ENCODE measurements at regions not wholly inside any gene's neighbourhood (a gene's known extent, or its start where the extent isn't known, plus 50 kb on each side); places are given as distances from the start of the nearest gene placed in this dataset.
"Not testable (repeated sequence)": the region's sequence is repeated elsewhere in the genome, so short reads cannot be mapped to it uniquely, and the experiment has no call there.

GRCh38 chr10:63843107-63843506 is 321.9 kb downstream of the REEP3 start:
- no peak overlapping the region for H3K4me3 Mint-ChIP-seq
- DNase-seq (no peak), ATAC-seq (no peak)
- H3K36me3 Mint-ChIP-seq (ENCODE audit: insufficient read depth): no peaks in the 10 kb centered on the region
- H3K27me3 Mint-ChIP-seq (ENCODE audit: low read depth): peaks cover 7% of the 10 kb centered on the region
- no peaks in the 10 kb centered on the region for H3K9me3 Mint-ChIP-seq
- H3K4me1 Mint-ChIP-seq (ENCODE audit: low read depth): no peaks in the 10 kb centered on the region

GRCh38 chr10:63848871-63849270 is 327.7 kb downstream of the REEP3 start:
- not testable (repeated sequence) for H3K4me3 Mint-ChIP-seq; H3K4me1 Mint-ChIP-seq (ENCODE audit: low read depth); ATAC-seq; DNase-seq; H3K27me3 Mint-ChIP-seq (ENCODE audit: low read depth); H3K9me3 Mint-ChIP-seq; H3K36me3 Mint-ChIP-seq (ENCODE audit: insufficient read depth)

GRCh38 chr10:63862860-63863259 is 341.7 kb downstream of the REEP3 start:
- H3K4me1 Mint-ChIP-seq (ENCODE audit: low read depth): peaks cover 6% of the 10 kb centered on the region
- no peaks in the 10 kb centered on the region for H3K36me3 Mint-ChIP-seq (ENCODE audit: insufficient read depth)
- no peak overlapping the region for H3K4me3 Mint-ChIP-seq
- H3K9me3 Mint-ChIP-seq: peaks cover 5% of the 10 kb centered on the region
- no peak for ATAC-seq
- peaks cover 46% of the 10 kb centered on the region for H3K27me3 Mint-ChIP-seq (ENCODE audit: low read depth)
- no peak for DNase-seq

- peaks cover 6% of the 10 kb centered on the region for H3K4me1 Mint-ChIP-seq (ENCODE audit: low read depth)
- no peak for DNase-seq
- H3K27me3 Mint-ChIP-seq (ENCODE audit: low read depth): peaks cover 39% of the 10 kb centered on the region
- H3K36me3 Mint-ChIP-seq (ENCODE audit: insufficient read depth): no peaks in the 10 kb centered on the region
- no peaks in the 10 kb centered on the region for H3K9me3 Mint-ChIP-seq
- no peak overlapping the region for H3K4me3 Mint-ChIP-seq
- ATAC-seq: no peak
These were observed 344.0 kb downstream of the REEP3 start for GRCh38 chr10:63865210-63865609.

GRCh38 chr10:63866075-63866746 is 345.0 kb downstream of the REEP3 start:
- peaks cover 6% of the 10 kb centered on the region for H3K4me1 Mint-ChIP-seq (ENCODE audit: low read depth)
- ATAC-seq: peak; percentile 73 to 81
- H3K9me3 Mint-ChIP-seq: no peaks in the 10 kb centered on the region
- H3K4me3 Mint-ChIP-seq: no peak overlapping the region
- peaks cover 39% of the 10 kb centered on the region for H3K27me3 Mint-ChIP-seq (ENCODE audit: low read depth)
- peak; percentile 19 for DNase-seq
- H3K36me3 Mint-ChIP-seq (ENCODE audit: insufficient read depth): no peaks in the 10 kb centered on the region

GRCh38 chr10:63866747-63867140 is 345.5 kb downstream of the REEP3 start:
- DNase-seq (no peak), ATAC-seq (peak; percentile 38 to 48)
- H3K27me3 Mint-ChIP-seq (ENCODE audit: low read depth): peaks cover 42% of the 10 kb centered on the region
- H3K4me1 Mint-ChIP-seq (ENCODE audit: low read depth): peaks cover 6% of the 10 kb centered on the region
- H3K36me3 Mint-ChIP-seq (ENCODE audit: insufficient read depth): no peaks in the 10 kb centered on the region
- H3K9me3 Mint-ChIP-seq: no peaks in the 10 kb centered on the region
- H3K4me3 Mint-ChIP-seq: no peak overlapping the region

GRCh38 chr10:63878428-63878827 is 357.2 kb downstream of the REEP3 start:
- H3K4me3 Mint-ChIP-seq: no peak overlapping the region

GRCh38 chr10:63883861-63884260 is 362.7 kb downstream of the REEP3 start:
- ATAC-seq: no peak
- H3K9me3 Mint-ChIP-seq: peaks cover 16% of the 10 kb centered on the region
- no peak overlapping the region for H3K4me3 Mint-ChIP-seq
- no peaks in the 10 kb centered on the region for H3K36me3 Mint-ChIP-seq (ENCODE audit: insufficient read depth)
- H3K4me1 Mint-ChIP-seq (ENCODE audit: low read depth): no peaks in the 10 kb centered on the region
- peaks cover 8% of the 10 kb centered on the region for H3K27me3 Mint-ChIP-seq (ENCODE audit: low read depth)
- DNase-seq: no peak

More at GRCh38 chr10:63878428-63878827, 357.2 kb downstream of the REEP3 start:
- Mint-ChIP-seq H3K36me3 (ENCODE audit: insufficient read depth) (no peaks in the 10 kb centered on the region), H3K9me3 (peaks cover 16% of the 10 kb centered on the region), H3K27me3 (ENCODE audit: low read depth) (peaks cover 7% of the 10 kb centered on the region), H3K4me1 (ENCODE audit: low read depth) (no peaks in the 10 kb centered on the region)
- DNase-seq (no peak), ATAC-seq (no peak)

- DNase-seq (no peak), ATAC-seq (no peak)
- peaks cover 8% of the 10 kb centered on the region for H3K27me3 Mint-ChIP-seq (ENCODE audit: low read depth)
- H3K4me3 Mint-ChIP-seq: no peak overlapping the region
- H3K9me3 Mint-ChIP-seq: peaks cover 16% of the 10 kb centered on the region
- H3K36me3 Mint-ChIP-seq (ENCODE audit: insufficient read depth): no peaks in the 10 kb centered on the region
- no peaks in the 10 kb centered on the region for H3K4me1 Mint-ChIP-seq (ENCODE audit: low read depth)
These were observed 363.2 kb downstream of the REEP3 start for GRCh38 chr10:63884426-63884825.

GRCh38 chr10:63885156-63885555 is 364.0 kb downstream of the REEP3 start:
- Mint-ChIP-seq H3K9me3 (peaks cover 16% of the 10 kb centered on the region), H3K4me3 (no peak overlapping the region), H3K4me1 (ENCODE audit: low read depth) (no peaks in the 10 kb centered on the region), H3K36me3 (ENCODE audit: insufficient read depth) (no peaks in the 10 kb centered on the region), H3K27me3 (ENCODE audit: low read depth) (peaks cover 5% of the 10 kb centered on the region)
- DNase-seq: no peak
- no peak for ATAC-seq

GRCh38 chr10:63886281-63887022 is 365.3 kb downstream of the REEP3 start:
- Mint-ChIP-seq H3K9me3 (peaks cover 5% of the 10 kb centered on the region), H3K4me1 (ENCODE audit: low read depth) (no peaks in the 10 kb centered on the region), H3K27me3 (ENCODE audit: low read depth) (peaks cover 4% of the 10 kb centered on the region), H3K36me3 (ENCODE audit: insufficient read depth) (no peaks in the 10 kb centered on the region), H3K4me3 (no peak overlapping the region)
- DNase-seq (no peak), ATAC-seq (no peak)

- Mint-ChIP-seq H3K36me3 (ENCODE audit: insufficient read depth) (no peaks in the 10 kb centered on the region), H3K4me3 (no peak overlapping the region), H3K27me3 (ENCODE audit: low read depth) (peaks cover 2% of the 10 kb centered on the region), H3K4me1 (ENCODE audit: low read depth) (no peaks in the 10 kb centered on the region), H3K9me3 (no peaks in the 10 kb centered on the region)
- ATAC-seq (no peak), DNase-seq (no peak)
These were observed 365.9 kb downstream of the REEP3 start for GRCh38 chr10:63887023-63887589.

GRCh38 chr10:63887600-63888370 is 366.6 kb downstream of the REEP3 start:
- no peaks in the 10 kb centered on the region for H3K9me3 Mint-ChIP-seq
- H3K36me3 Mint-ChIP-seq (ENCODE audit: insufficient read depth): no peaks in the 10 kb centered on the region
- no peak for DNase-seq
- H3K27me3 Mint-ChIP-seq (ENCODE audit: low read depth): peaks cover 2% of the 10 kb centered on the region
- no peak overlapping the region for H3K4me3 Mint-ChIP-seq
- no peaks in the 10 kb centered on the region for H3K4me1 Mint-ChIP-seq (ENCODE audit: low read depth)
- ATAC-seq: no peak

- no peaks in the 10 kb centered on the region for H3K9me3 Mint-ChIP-seq
- H3K36me3 Mint-ChIP-seq (ENCODE audit: insufficient read depth): no peaks in the 10 kb centered on the region
- H3K4me1 Mint-ChIP-seq (ENCODE audit: low read depth): no peaks in the 10 kb centered on the region
- H3K4me3 Mint-ChIP-seq: no peak overlapping the region
- peaks cover 8% of the 10 kb centered on the region for H3K27me3 Mint-ChIP-seq (ENCODE audit: low read depth)
- no peak for ATAC-seq
- no peak for DNase-seq
These were observed 368.6 kb downstream of the REEP3 start for GRCh38 chr10:63889803-63890202.

Data from activated T-cell treated with anti-CD3 and anti-CD28 coated beads, Interleukin-2, amount 50 U/mL, for 4 hours (primary cell).